ENCODE measurements at regions not wholly inside any gene's neighbourhood (a gene's known extent, or its start where the extent isn't known, plus 50 kb on each side); places are given as distances from the start of the nearest gene placed in this dataset.

GRCh38 chr3:27575499-27575898, 91.3 kb upstream of the SLC4A7 start:
- Histone ChIP-seq H2BK12ac (ENCODE audit: insufficient read length, low read depth, low read length) (no peak overlapping the region), H3K4me2 (ENCODE audit: insufficient read depth, insufficient read length, low read length) (no peak overlapping the region), H3K79me2 (ENCODE audit: insufficient read depth, low read length) (no peaks in the 10 kb centered on the region), H2BK5ac (ENCODE audit: insufficient read length, low read length) (no peak overlapping the region), H2BK15ac (ENCODE audit: low read depth, low read length) (no peak overlapping the region), H3K9ac (ENCODE audit: extremely low read depth, insufficient read length, low read length) (no peak overlapping the region), H4K8ac (replicated peaks; ENCODE audit: insufficient read length, low read depth, low read length) (no peak overlapping the region), H3K9me3 (ENCODE audit: control insufficient read depth, low read depth, low read length) (no peaks in the 10 kb centered on the region), H3K14ac (ENCODE audit: insufficient read depth, low read length) (no peak overlapping the region), H3T11ph (ENCODE audit: low read length) (no peak overlapping the region), H3K18ac (ENCODE audit: insufficient read length, low read depth, low read length) (no peak overlapping the region), H2AK5ac (ENCODE audit: insufficient read length, low read length) (no peak overlapping the region), H2AFZ (ENCODE audit: low read length) (no peak overlapping the region), H2BK120ac (ENCODE audit: low read depth, low read length, poor library complexity, severe bottlenecking) (no peak overlapping the region), H2BK20ac (ENCODE audit: low read depth, low read length, poor library complexity, severe bottlenecking) (no peak overlapping the region), H3K56ac (ENCODE audit: insufficient read length, low read depth, low read length) (no peak overlapping the region), H3K4ac (ENCODE audit: low read depth, low read length) (no peak overlapping the region), H3K27me3 (ENCODE audit: insufficient read depth, low read length) (no peaks in the 10 kb centered on the region), H4K91ac (ENCODE audit: insufficient read length, low read depth, low read length) (no peak overlapping the region), H4K5ac (ENCODE audit: insufficient read length, low read depth, low read length) (no peak overlapping the region), H3K23ac (ENCODE audit: insufficient read length, low read depth, low read length) (no peak overlapping the region), H3K4me1 (ENCODE audit: insufficient read depth, low read length) (peaks cover 3% of the 10 kb centered on the region), H4K20me1 (ENCODE audit: control insufficient read depth, insufficient read depth, insufficient read length) (no peaks in the 10 kb centered on the region), H3K23me2 (ENCODE audit: insufficient read length, low read depth, low read length, poor library complexity, severe bottlenecking) (no peaks in the 10 kb centered on the region), H3K27ac (ENCODE audit: insufficient read length, low read depth, low read length) (no peak overlapping the region), H3K79me1 (ENCODE audit: insufficient read depth, low read depth, low read length, poor library complexity, severe bottlenecking) (no peaks in the 10 kb centered on the region)
- no peak overlapping the region for H3K4me3 Mint-ChIP-seq
- H3K9me3 Mint-ChIP-seq: no peaks in the 10 kb centered on the region
- H3K27ac Mint-ChIP-seq: no peak overlapping the region
- no peak for TF ChIP-seq CTCF (conservative IDR thresholded peaks at IDR 0.05)
- peaks cover 11 to 14% of the 10 kb centered on the region in 2 experiments for H3K4me1 Mint-ChIP-seq
- no peak for DNase-seq
- 0 out of 7 replicates have a peak, but pooled peaks cover 0 to under 1% (median 0%) of the 10 kb centered on the region in 3 experiments for H3K36me3 Mint-ChIP-seq (ENCODE audit: insufficient read depth in 1 of 3, low read depth in 3 of 3)
- no CpG with 5 or more reads among the region's 3 CpGs for WGBS (ENCODE audit: extremely low coverage, insufficient read length, low lambda C conversion rate)
- no peaks in the 10 kb centered on the region for H3K27me3 Mint-ChIP-seq (ENCODE audit: low read depth)
